Activated CD4-positive, alpha-beta memory T cell treated with anti-CD3 and anti-CD28 coated beads, Interleukin-2, amount 10 ng/mL, durations not matched to agents 7 days and 5 days (primary cell): ENCODE measurements at regions not wholly inside any gene's neighbourhood (a gene's known extent, or its start where the extent isn't known, plus 50 kb on each side); places are given as distances from the start of the nearest gene placed in this dataset.

Experiments used
- CTCF ChIA-PET: fragments of 350-600 bp; sonication (Branson Sonifier 250); formaldehyde crosslinking; loops from one replicate; lab custom pipeline; 2021; ENCODE audit warnings: antibody characterized with exemption, inconsistent platforms; lab: Charles Lee
- POLR2A ChIA-PET: fragments of 350-600 bp; sonication (Branson Sonifier 250); formaldehyde crosslinking; loops from one replicate; lab custom pipeline; 2021; ENCODE audit warnings: antibody characterized with exemption; lab: Charles Lee
- DNase-seq: peaks from one replicate; pipeline ENCODE4 v3.0.0-alpha.2; 2020
- H3K27ac Mint-ChIP-seq: one replicate; pipeline ENCODE4 v1.8.0; 2021; ENCODE audit warnings: mild to moderate bottlenecking, mixed read lengths
- H3K27me3 Mint-ChIP-seq: one replicate; pipeline ENCODE4 v1.8.0; 2021; ENCODE audit warnings: mixed read lengths
- H3K36me3 Mint-ChIP-seq: one replicate; pipeline ENCODE4 v1.8.0; 2021; ENCODE audit warnings: low read depth, mixed read lengths
- H3K4me1 Mint-ChIP-seq: one replicate; pipeline ENCODE4 v1.8.0; 2021; ENCODE audit warnings: mixed read lengths
- H3K4me3 Mint-ChIP-seq: one replicate; pipeline ENCODE4 v1.8.0; 2021; ENCODE audit warnings: mild to moderate bottlenecking, mixed read lengths
- H3K9me3 Mint-ChIP-seq: one replicate; pipeline ENCODE4 v1.8.0; 2021; ENCODE audit warnings: mixed read lengths

- Mint-ChIP-seq H3K27ac (no peak overlapping the region), H3K4me1 (no peaks in the 10 kb centered on the region), H3K9me3 (peaks cover 3% of the 10 kb centered on the region), H3K36me3 (no peaks in the 10 kb centered on the region), H3K4me3 (no peak overlapping the region), H3K27me3 (no peaks in the 10 kb centered on the region)
- CTCF ChIA-PET = no interaction called here
- DNase-seq = no peak
- POLR2A ChIA-PET = no interaction called here
These were observed 212.7 kb upstream of the IGFBP3 start for GRCh38 chr7:46133751-46134150.

- Mint-ChIP-seq H3K4me3 (no peak overlapping the region), H3K9me3 (peaks cover 3% of the 10 kb centered on the region), H3K36me3 (no peaks in the 10 kb centered on the region), H3K27ac (no peak overlapping the region), H3K4me1 (no peaks in the 10 kb centered on the region), H3K27me3 (no peaks in the 10 kb centered on the region)
- DNase-seq = no peak
- POLR2A ChIA-PET = no interaction called here
- CTCF ChIA-PET = no interaction called here
These were observed 212.0 kb upstream of the IGFBP3 start for GRCh38 chr7:46133072-46133471.

GRCh38 chr7:46131916-46132795 is 211.1 kb upstream of the IGFBP3 start:
- POLR2A ChIA-PET = no interaction called here
- no peaks in the 10 kb centered on the region for H3K27me3 Mint-ChIP-seq
- CTCF ChIA-PET = no interaction called here

GRCh38 chr7:46129831-46130230 is 208.8 kb upstream of the IGFBP3 start:
- ChIA-PET CTCF (no interaction called here), POLR2A (no interaction called here)
- Mint-ChIP-seq H3K36me3 (no peaks in the 10 kb centered on the region), H3K4me1 (no peaks in the 10 kb centered on the region), H3K27me3 (no peaks in the 10 kb centered on the region), H3K4me3 (no peak overlapping the region), H3K27ac (no peak overlapping the region), H3K9me3 (peaks cover 3% of the 10 kb centered on the region)
- DNase-seq = no peak

More at GRCh38 chr7:46131916-46132795, 211.1 kb upstream of the IGFBP3 start:
- peaks cover 3% of the 10 kb centered on the region for H3K9me3 Mint-ChIP-seq
- no peak overlapping the region for H3K27ac Mint-ChIP-seq
- no peaks in the 10 kb centered on the region for H3K36me3 Mint-ChIP-seq
- no peak for DNase-seq
- H3K4me3 Mint-ChIP-seq = no peak overlapping the region
- H3K4me1 Mint-ChIP-seq = no peaks in the 10 kb centered on the region

- no peak overlapping the region for H3K4me3 Mint-ChIP-seq
- no peaks in the 10 kb centered on the region for H3K4me1 Mint-ChIP-seq
- peaks cover 3% of the 10 kb centered on the region for H3K9me3 Mint-ChIP-seq
- H3K27me3 Mint-ChIP-seq = no peaks in the 10 kb centered on the region
- no peaks in the 10 kb centered on the region for H3K36me3 Mint-ChIP-seq
- DNase-seq = no peak
- ChIA-PET CTCF (no interaction called here), POLR2A (no interaction called here)
- H3K27ac Mint-ChIP-seq = no peak overlapping the region
These were observed 206.7 kb upstream of the IGFBP3 start for GRCh38 chr7:46127814-46128213.

- peaks cover 3% of the 10 kb centered on the region for H3K9me3 Mint-ChIP-seq
- no peak for DNase-seq
- no peak overlapping the region for H3K27ac Mint-ChIP-seq
- no peaks in the 10 kb centered on the region for H3K4me1 Mint-ChIP-seq
- no peak overlapping the region for H3K4me3 Mint-ChIP-seq
- CTCF ChIA-PET = interaction anchor here (0.6 kb wide), 1 partner anchor 81 kb away, joined by 3 read pairs; no protein-coding TSS in a partner anchor
- H3K27me3 Mint-ChIP-seq = no peaks in the 10 kb centered on the region
- POLR2A ChIA-PET = no interaction called here
- H3K36me3 Mint-ChIP-seq = no peaks in the 10 kb centered on the region
These were observed 205.7 kb upstream of the IGFBP3 start for GRCh38 chr7:46126675-46127300.

GRCh38 chr7:46123756-46124343 is 202.8 kb upstream of the IGFBP3 start:
- Mint-ChIP-seq H3K27me3 (no peaks in the 10 kb centered on the region), H3K36me3 (no peaks in the 10 kb centered on the region), H3K4me3 (no peak overlapping the region), H3K4me1 (no peaks in the 10 kb centered on the region), H3K9me3 (peaks cover 2% of the 10 kb centered on the region), H3K27ac (no peak overlapping the region)
- POLR2A ChIA-PET = no interaction called here
- DNase-seq = no peak
- CTCF ChIA-PET = no interaction called here

- POLR2A ChIA-PET = no interaction called here
- H3K4me3 Mint-ChIP-seq = no peak overlapping the region
- CTCF ChIA-PET = no interaction called here
- H3K27me3 Mint-ChIP-seq = no peaks in the 10 kb centered on the region
- DNase-seq = no peak
- H3K4me1 Mint-ChIP-seq = no peaks in the 10 kb centered on the region
- no peak overlapping the region for H3K27ac Mint-ChIP-seq
- peaks cover 4% of the 10 kb centered on the region for H3K9me3 Mint-ChIP-seq
- H3K36me3 Mint-ChIP-seq = no peaks in the 10 kb centered on the region
These were observed 194.3 kb upstream of the IGFBP3 start for GRCh38 chr7:46115410-46115809.

- CTCF ChIA-PET = no interaction called here
- no peaks in the 10 kb centered on the region for H3K27me3 Mint-ChIP-seq
- H3K9me3 Mint-ChIP-seq = no peaks in the 10 kb centered on the region
- no peaks in the 10 kb centered on the region for H3K4me1 Mint-ChIP-seq
- POLR2A ChIA-PET = no interaction called here
- H3K36me3 Mint-ChIP-seq = no peaks in the 10 kb centered on the region
- no peak for DNase-seq
- no peak overlapping the region for H3K27ac Mint-ChIP-seq
- no peak overlapping the region for H3K4me3 Mint-ChIP-seq
These were observed 188.4 kb upstream of the IGFBP3 start for GRCh38 chr7:46109437-46109836.

GRCh38 chr7:46108272-46108671 is 187.2 kb upstream of the IGFBP3 start:
- ChIA-PET POLR2A (no interaction called here), CTCF (no interaction called here)
- H3K4me3 Mint-ChIP-seq = no peak overlapping the region
- no peaks in the 10 kb centered on the region for H3K9me3 Mint-ChIP-seq
- H3K4me1 Mint-ChIP-seq = no peaks in the 10 kb centered on the region
- no peaks in the 10 kb centered on the region for H3K36me3 Mint-ChIP-seq
- no peaks in the 10 kb centered on the region for H3K27me3 Mint-ChIP-seq
- no peak for DNase-seq
- no peak overlapping the region for H3K27ac Mint-ChIP-seq

- H3K27ac Mint-ChIP-seq = no peak overlapping the region
- DNase-seq = no peak
- no peaks in the 10 kb centered on the region for H3K36me3 Mint-ChIP-seq
- CTCF ChIA-PET = no interaction called here
- POLR2A ChIA-PET = no interaction called here
- H3K4me3 Mint-ChIP-seq = no peak overlapping the region
- H3K4me1 Mint-ChIP-seq = no peaks in the 10 kb centered on the region
- no peaks in the 10 kb centered on the region for H3K27me3 Mint-ChIP-seq
- H3K9me3 Mint-ChIP-seq = no peaks in the 10 kb centered on the region
These were observed 186.6 kb upstream of the IGFBP3 start for GRCh38 chr7:46107610-46108217.

GRCh38 chr7:46100521-46100920 is 179.4 kb upstream of the IGFBP3 start:
- H3K9me3 Mint-ChIP-seq = no peaks in the 10 kb centered on the region
- ChIA-PET POLR2A (no interaction called here), CTCF (no interaction called here)

GRCh38 chr7:46099076-46099475 is 178.0 kb upstream of the IGFBP3 start:
- H3K27me3 Mint-ChIP-seq = no peaks in the 10 kb centered on the region
- DNase-seq = no peak
- ChIA-PET POLR2A (no interaction called here), CTCF (no interaction called here)
- no peaks in the 10 kb centered on the region for H3K36me3 Mint-ChIP-seq
- no peaks in the 10 kb centered on the region for H3K4me1 Mint-ChIP-seq
- H3K4me3 Mint-ChIP-seq = no peak overlapping the region
- H3K27ac Mint-ChIP-seq = no peak overlapping the region
- no peaks in the 10 kb centered on the region for H3K9me3 Mint-ChIP-seq

More at GRCh38 chr7:46100521-46100920, 179.4 kb upstream of the IGFBP3 start:
- H3K27me3 Mint-ChIP-seq = no peaks in the 10 kb centered on the region
- DNase-seq = no peak
- no peaks in the 10 kb centered on the region for H3K36me3 Mint-ChIP-seq
- no peak overlapping the region for H3K4me3 Mint-ChIP-seq
- no peak overlapping the region for H3K27ac Mint-ChIP-seq
- H3K4me1 Mint-ChIP-seq = no peaks in the 10 kb centered on the region
